ENCODE measurements at regions not wholly inside any gene's neighbourhood (a gene's known extent, or its start where the extent isn't known, plus 50 kb on each side); places are given as distances from the start of the nearest gene placed in this dataset.

DNA sequence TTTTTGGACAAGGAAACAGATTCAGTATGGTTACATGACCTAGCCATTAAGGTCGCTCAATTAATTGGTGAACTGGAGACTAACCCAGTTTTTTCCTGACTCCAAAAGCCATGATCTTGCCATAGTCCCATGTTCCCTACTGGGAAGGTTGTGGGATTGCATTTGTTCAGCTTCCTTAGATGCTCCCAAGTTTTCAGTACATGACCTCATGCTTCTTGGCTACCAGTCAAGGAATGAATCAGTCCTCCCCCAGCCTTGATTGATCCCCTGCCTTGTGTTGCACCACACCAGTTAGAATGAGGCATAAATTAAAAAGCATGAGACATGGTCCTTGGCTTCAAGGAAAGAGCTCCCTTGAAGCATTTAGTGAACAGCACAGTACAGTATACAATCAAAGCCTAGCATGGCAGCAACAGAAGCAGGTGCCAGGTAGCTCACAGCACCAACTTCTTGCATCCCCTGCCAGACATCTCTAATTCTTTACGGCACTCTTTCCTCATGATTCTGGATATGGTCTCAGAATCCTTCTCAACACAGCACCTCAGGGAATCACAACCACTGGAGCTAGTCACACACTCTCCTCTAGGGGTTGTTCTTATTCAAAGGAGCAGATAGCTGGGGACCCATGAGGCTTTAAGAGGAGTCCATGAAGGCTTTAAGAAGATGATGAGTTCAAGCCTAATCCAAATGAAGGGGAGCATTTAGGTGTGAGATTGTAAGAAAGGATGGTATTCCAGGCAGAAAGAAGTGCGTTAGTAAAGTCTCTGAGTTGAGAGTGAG is 295.5 kb upstream of the CLINT1 start:
- TF ChIP-seq, protein P1, sequence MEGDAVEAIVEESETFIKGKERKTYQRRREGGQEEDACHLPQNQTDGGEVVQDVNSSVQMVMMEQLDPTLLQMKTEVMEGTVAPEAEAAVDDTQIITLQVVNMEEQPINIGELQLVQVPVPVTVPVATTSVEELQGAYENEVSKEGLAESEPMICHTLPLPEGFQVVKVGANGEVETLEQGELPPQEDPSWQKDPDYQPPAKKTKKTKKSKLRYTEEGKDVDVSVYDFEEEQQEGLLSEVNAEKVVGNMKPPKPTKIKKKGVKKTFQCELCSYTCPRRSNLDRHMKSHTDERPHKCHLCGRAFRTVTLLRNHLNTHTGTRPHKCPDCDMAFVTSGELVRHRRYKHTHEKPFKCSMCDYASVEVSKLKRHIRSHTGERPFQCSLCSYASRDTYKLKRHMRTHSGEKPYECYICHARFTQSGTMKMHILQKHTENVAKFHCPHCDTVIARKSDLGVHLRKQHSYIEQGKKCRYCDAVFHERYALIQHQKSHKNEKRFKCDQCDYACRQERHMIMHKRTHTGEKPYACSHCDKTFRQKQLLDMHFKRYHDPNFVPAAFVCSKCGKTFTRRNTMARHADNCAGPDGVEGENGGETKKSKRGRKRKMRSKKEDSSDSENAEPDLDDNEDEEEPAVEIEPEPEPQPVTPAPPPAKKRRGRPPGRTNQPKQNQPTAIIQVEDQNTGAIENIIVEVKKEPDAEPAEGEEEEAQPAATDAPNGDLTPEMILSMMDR (conservative IDR thresholded peaks at IDR 0.05; ENCODE audit: low read depth, low read length), result peak; percentile 25
- peak; percentile 94 for DNase-seq (ENCODE audit: low read depth)
- no peak overlapping the region for H3K4me3 ChIP-seq (ENCODE audit: low read depth, low read length)

DNA sequence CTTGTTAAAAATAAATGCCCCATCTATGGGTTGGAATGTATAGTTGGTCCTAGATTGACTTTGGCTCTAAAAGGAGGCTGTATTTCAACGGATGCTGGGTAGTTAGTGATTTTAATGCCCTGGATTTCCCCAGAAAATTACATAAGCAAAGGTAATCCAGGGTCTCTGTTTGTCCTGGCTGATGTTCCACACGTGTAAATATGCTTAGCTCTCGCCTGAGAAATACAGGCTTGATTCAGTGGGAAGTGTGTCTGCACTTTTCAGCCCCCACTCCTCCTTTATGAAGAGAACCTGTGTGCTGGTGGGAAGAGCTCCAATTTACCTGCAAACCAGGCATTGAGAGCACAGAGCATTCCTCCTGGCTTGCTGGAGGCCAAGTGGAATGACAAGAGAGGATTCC is 294.6 kb upstream of the CLINT1 start:
- H3K4me3 ChIP-seq (ENCODE audit: low read depth, low read length), result no peak overlapping the region
- TF ChIP-seq, protein P1 (conservative IDR thresholded peaks at IDR 0.05; ENCODE audit: low read depth, low read length), result no peak
- no peak for DNase-seq (ENCODE audit: low read depth)

DNA sequence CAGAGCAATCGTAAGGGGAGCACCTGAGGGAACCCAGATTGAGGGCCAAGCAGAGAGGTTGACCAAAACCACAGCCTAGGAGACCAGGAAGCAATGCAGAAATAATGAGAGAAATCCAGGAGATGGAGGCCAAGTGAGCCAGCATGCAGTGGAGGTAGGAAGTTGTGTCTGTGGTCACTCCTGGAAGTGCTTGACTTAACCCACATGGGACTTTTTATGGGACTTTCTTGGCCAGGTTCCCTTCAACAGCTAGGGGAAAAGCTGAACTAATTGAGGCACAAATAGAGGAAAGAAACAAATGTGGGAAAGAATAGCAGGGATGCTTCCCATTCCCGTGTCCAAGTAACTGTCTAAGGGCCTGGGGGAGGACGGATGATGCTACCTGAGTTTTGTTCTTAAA is 293.2 kb upstream of the CLINT1 start:
- no peak for DNase-seq (ENCODE audit: low read depth)
- TF ChIP-seq, protein P1 (conservative IDR thresholded peaks at IDR 0.05; ENCODE audit: low read depth, low read length), result no peak
- no peak overlapping the region for H3K4me3 ChIP-seq (ENCODE audit: low read depth, low read length)

DNA sequence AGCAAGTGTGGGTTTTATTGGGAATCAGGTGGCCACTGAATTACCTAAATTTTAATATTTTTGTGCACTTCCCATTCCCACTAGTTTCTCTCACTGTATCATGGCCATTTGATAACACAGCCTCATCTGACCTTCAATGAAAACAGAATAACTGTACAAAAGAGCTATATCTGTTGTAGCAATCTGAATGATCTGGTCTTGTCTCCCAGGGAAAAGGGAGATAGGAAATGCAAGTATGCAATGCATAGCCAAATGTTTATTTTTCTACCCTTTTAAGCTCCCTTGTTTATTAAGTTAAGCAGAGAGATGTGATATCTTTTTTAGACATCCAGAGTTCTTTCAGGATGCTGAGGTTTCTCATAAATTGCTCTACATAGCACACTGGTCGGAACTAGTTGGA is 288.3 kb upstream of the CLINT1 start:
- TF ChIP-seq, protein P1 (conservative IDR thresholded peaks at IDR 0.05; ENCODE audit: low read depth, low read length), result no peak
- H3K4me3 ChIP-seq (ENCODE audit: low read depth, low read length), result no peak overlapping the region
- DNase-seq (ENCODE audit: low read depth), result no peak

DNA sequence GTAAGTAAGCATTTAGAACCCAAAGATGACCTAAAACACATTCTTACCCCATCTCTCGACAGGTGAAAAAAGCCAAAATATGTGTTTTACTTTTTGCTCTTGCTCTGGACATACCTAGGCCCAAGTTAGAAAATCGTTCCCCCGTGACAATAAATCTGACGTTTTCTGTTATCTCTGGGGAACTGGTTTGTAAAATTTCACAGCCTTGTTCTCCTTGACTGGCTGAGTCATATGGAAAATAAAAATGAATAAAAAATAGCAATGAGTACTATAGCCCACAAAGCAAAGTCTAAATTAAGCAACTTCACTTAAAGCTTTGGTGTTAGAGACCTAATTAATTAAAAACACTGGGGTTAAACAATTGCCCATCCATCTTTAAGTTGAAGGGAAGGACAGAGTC is 286.9 kb upstream of the CLINT1 start:
- TF ChIP-seq, protein P1 (conservative IDR thresholded peaks at IDR 0.05; ENCODE audit: low read depth, low read length), result no peak
- H3K4me3 ChIP-seq (ENCODE audit: low read depth, low read length), result no peak overlapping the region
- DNase-seq (ENCODE audit: low read depth), result no peak

DNA sequence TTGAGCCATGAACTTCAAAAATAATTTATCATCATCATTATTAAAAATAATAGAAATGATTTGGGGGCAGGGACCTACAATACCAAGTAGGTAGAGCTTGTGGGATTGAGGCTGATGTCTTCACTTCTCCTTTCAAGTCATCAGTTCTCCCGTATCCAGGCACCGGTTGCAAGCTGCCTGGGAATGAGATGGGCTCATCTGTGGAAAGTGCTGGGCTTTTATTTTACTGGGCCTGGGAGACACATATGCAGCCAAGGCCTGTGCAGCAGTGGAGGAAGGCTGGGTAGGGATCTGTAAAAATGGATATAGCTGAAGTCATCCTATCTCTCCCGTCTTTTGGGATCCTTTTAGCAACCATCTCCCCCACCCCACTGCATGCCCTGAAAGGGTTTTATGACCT is 284.1 kb upstream of the CLINT1 start:
- TF ChIP-seq, protein P1 (conservative IDR thresholded peaks at IDR 0.05; ENCODE audit: low read depth, low read length), result no peak
- no peak overlapping the region for H3K4me3 ChIP-seq (ENCODE audit: low read depth, low read length)
- no peak for DNase-seq (ENCODE audit: low read depth)

DNA sequence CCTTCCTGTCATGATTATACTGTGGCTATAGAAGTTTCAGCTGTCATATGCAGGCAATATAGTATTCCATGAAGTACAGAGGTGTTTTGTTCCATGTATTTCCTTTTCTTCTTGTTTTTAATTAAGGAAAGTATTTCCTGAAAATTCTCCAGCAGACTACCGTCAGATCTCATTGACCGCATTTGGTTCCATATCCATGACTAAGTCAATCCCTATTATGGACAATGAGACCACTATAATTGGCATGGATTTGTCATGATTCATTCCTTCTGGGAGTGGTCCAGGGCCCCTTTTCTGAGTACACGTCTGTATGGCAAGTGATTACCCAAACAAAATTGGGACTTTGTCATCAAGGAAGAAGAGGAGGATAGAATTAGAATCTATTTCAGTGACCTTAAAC is 283.2 kb upstream of the CLINT1 start:
- no peak for DNase-seq (ENCODE audit: low read depth)
- TF ChIP-seq, protein P1 (conservative IDR thresholded peaks at IDR 0.05; ENCODE audit: low read depth, low read length), result no peak

More for the DNA sequence above, 283.2 kb upstream of the CLINT1 start:
- H3K4me3 ChIP-seq (ENCODE audit: low read depth, low read length), result no peak overlapping the region
